BJ (cell line): ENCODE measurements at regions not wholly inside any gene's neighbourhood (a gene's known extent, or its start where the extent isn't known, plus 50 kb on each side); places are given as distances from the start of the nearest gene placed in this dataset.

Source experiments
- CTCF ChIA-PET: fragments of 350-600 bp; formaldehyde crosslinking; extraction: SDS; loops from one replicate; lab custom pipeline; 2021; ENCODE audit warnings: antibody characterized with exemption, inconsistent platforms; lab: Yijun Ruan, JAX
- POLR2A ChIA-PET: fragments of 300-600 bp; sonication (Branson Sonifier 250); formaldehyde crosslinking; extraction: SDS; loops from one replicate; lab custom pipeline; 2021; ENCODE audit warnings: antibody characterized with exemption; lab: Charles Lee
- DNase-seq: peaks from one replicate; pipeline ENCODE4 v3.0.0-alpha.2; 2011; ENCODE audit warnings: low read depth
- H3K27me3 ChIP-seq: 2 replicates; pipeline ENCODE4 v1.6.0; 2011; ENCODE audit warnings: low read length; ENCODE audit not compliant: control insufficient read depth, insufficient read depth
- H3K36me3 ChIP-seq: 2 replicates; pipeline ENCODE4 v1.5.1; 2011; ENCODE audit warnings: low read length; ENCODE audit not compliant: control insufficient read depth, insufficient read depth
- H3K4me3 ChIP-seq: 2 replicates; pipeline ENCODE4 v1.5.1; 2011; ENCODE audit warnings: low read depth, mild to moderate bottlenecking, control low read depth, low read length
- CTCF ChIP-seq: IDR thresholded peaks from 2 replicates; pipeline ENCODE4 v1.5.1; 2011; ENCODE audit warnings: low read depth, mild to moderate bottlenecking, control low read depth, inconsistent platforms, low read length, moderate library complexity; ENCODE audit not compliant: insufficient read depth

- TF ChIP-seq CTCF, result peak; percentile 53
- H3K36me3 ChIP-seq, result no peaks in the 10 kb centered on the region
- peak; percentile 15 for DNase-seq
- no peaks in the 10 kb centered on the region for H3K27me3 ChIP-seq
- H3K4me3 ChIP-seq, result no peak overlapping the region
- CTCF ChIA-PET, result interaction anchor here (0.8 to 1.4 kb wide), 6 partner anchors 14 to 947 kb away, joined by 3 to 5 read pairs (median 4); no protein-coding TSS in a partner anchor
- POLR2A ChIA-PET, result no interaction called here
Measured at GRCh38 chr4:120156120-120156718, 89.6 kb upstream of the MAD2L1 start.

GRCh38 chr4:120155287-120155686, 88.6 kb upstream of the MAD2L1 start:
- TF ChIP-seq CTCF, result no peak
- ChIA-PET POLR2A (no interaction called here), CTCF (interaction anchor here (0.8 to 1.4 kb wide), 10 partner anchors 11 to 1153 kb away, joined by 3 to 5 read pairs (median 4); no protein-coding TSS in a partner anchor)
- Histone ChIP-seq H3K27me3 (no peaks in the 10 kb centered on the region), H3K36me3 (no peaks in the 10 kb centered on the region), H3K4me3 (no peak overlapping the region)
- DNase-seq, result no peak

GRCh38 chr4:120144634-120145033, 78.0 kb upstream of the MAD2L1 start:
- CTCF ChIA-PET, result interaction anchor here (0.8 kb wide), 1 partner anchor 11 kb away, joined by 4 read pairs; no protein-coding TSS in a partner anchor
- H3K27me3 ChIP-seq, result no peaks in the 10 kb centered on the region
- no peak for DNase-seq
- TF ChIP-seq CTCF, result no peak
- POLR2A ChIA-PET, result no interaction called here
- no peak overlapping the region for H3K4me3 ChIP-seq
- H3K36me3 ChIP-seq, result no peaks in the 10 kb centered on the region

GRCh38 chr4:120144041-120144440, 77.4 kb upstream of the MAD2L1 start:
- POLR2A ChIA-PET, result no interaction called here
- Histone ChIP-seq H3K36me3 (no peaks in the 10 kb centered on the region), H3K4me3 (no peak overlapping the region), H3K27me3 (no peaks in the 10 kb centered on the region)
- no peak for TF ChIP-seq CTCF
- DNase-seq, result no peak
- CTCF ChIA-PET, result interaction anchor here (0.8 to 1.3 kb wide), 2 partner anchors 11 to 14 kb away, joined by 4 read pairs; no protein-coding TSS in a partner anchor

DNA sequence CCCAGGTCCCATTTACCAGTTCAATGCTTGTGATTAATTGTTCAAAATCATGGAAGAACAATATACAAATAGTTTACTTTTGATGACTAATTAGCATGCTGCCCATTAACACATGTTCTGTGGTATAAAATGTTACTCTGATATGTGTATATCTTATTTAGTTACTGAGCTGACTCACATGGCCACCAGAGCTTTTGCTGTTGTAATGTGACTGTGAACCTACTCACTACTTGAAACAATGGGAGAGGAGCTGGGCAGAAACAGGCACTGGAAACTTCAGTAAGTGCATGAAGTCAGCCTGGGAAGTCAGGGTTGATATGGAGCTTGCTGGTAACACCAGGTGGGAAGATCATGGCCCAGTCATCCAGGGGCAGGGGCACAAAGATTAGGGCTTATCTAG, 72.7 kb upstream of the MAD2L1 start:
- ChIA-PET POLR2A (no interaction called here), CTCF (no interaction called here)
- no peaks in the 10 kb centered on the region for H3K36me3 ChIP-seq
- DNase-seq, result no peak
- no peak overlapping the region for H3K4me3 ChIP-seq
- no peaks in the 10 kb centered on the region for H3K27me3 ChIP-seq
- no peak for TF ChIP-seq CTCF
